Natural killer cell (primary cell): ENCODE measurements at regions not wholly inside any gene's neighbourhood (a gene's known extent, or its start where the extent isn't known, plus 50 kb on each side); places are given as distances from the start of the nearest gene placed in this dataset.

Source experiments
- ATAC-seq, 3 donors: fragments of 150-1000 bp in 2 of 3; fragments of 200-7000 bp in 1 of 3; cut with Tn5 transposase; 1 replicate in 1 of 3; 2 replicates in 2 of 3; pipeline ENCODE4 v1.10.0; 2021; ENCODE audit warnings: mild to moderate bottlenecking in 2 of 3, moderate library complexity in 2 of 3
- DNase-seq, 2 donors: peaks; one replicate each; pipeline versions ENCODE4 v3.0.0 to v3.0.0-alpha.2; 2013 to 2021; ENCODE audit warnings: mixed read lengths in 1 of 2
- H3K27ac ChIP-seq: one replicate; pipeline ENCODE4 v1.5.1; 2013; ENCODE audit warnings: mild to moderate bottlenecking, low read length
- H3K27me3 ChIP-seq: one replicate; pipeline ENCODE4 v1.6.1; 2013; ENCODE audit warnings: low read length; ENCODE audit not compliant: control insufficient read depth, insufficient read depth
- H3K36me3 ChIP-seq: one replicate; pipeline ENCODE4 v1.6.1; 2013; ENCODE audit warnings: low read length; ENCODE audit not compliant: control insufficient read depth, insufficient read depth
- H3K4me1 ChIP-seq: one replicate; pipeline ENCODE4 v1.6.1; 2013; ENCODE audit warnings: low read length; ENCODE audit not compliant: control insufficient read depth, insufficient read depth
- H3K4me3 ChIP-seq: one replicate; pipeline ENCODE4 v1.5.1; 2013; ENCODE audit warnings: low read length
- H3K9me3 ChIP-seq: one replicate; pipeline ENCODE4 v1.6.1; 2013; ENCODE audit warnings: low read length; ENCODE audit not compliant: control insufficient read depth, insufficient read depth
- H3K27ac Mint-ChIP-seq, 2 donors: one replicate each; pipeline ENCODE4 v1.8.0; 2022; ENCODE audit warnings: mild to moderate bottlenecking in 2 of 2, mixed read lengths in 2 of 2, moderate library complexity in 1 of 2
- H3K27me3 Mint-ChIP-seq, 2 donors: one replicate each; pipeline ENCODE4 v1.8.0; 2022; ENCODE audit warnings: low read depth in 2 of 2, mixed read lengths in 2 of 2
- H3K36me3 Mint-ChIP-seq: one replicate; pipeline ENCODE4 v1.8.0; 2022; ENCODE audit warnings: mixed read lengths
- H3K4me1 Mint-ChIP-seq, 2 donors: one replicate each; pipeline ENCODE4 v1.8.0; 2022; ENCODE audit warnings: mixed read lengths in 2 of 2
- H3K4me3 Mint-ChIP-seq: one replicate; pipeline ENCODE4 v1.8.0; 2022; ENCODE audit warnings: mild to moderate bottlenecking, moderate library complexity, mixed read lengths
- H3K9me3 Mint-ChIP-seq, 2 donors: one replicate each; pipeline ENCODE4 v1.8.0; 2022; ENCODE audit warnings: mixed read lengths in 2 of 2
- WGBS: methylation state at CpG from one replicate; pipeline ENCODE4 v1.1.7; 2013; ENCODE audit warnings: missing lambda C conversion rate; ENCODE audit not compliant: insufficient coverage; 5-methylcytosine and 5-hydroxymethylcytosine counted together
- intact Hi-C: fragments of 100-400 bp; cut with micrococcal nuclease; formaldehyde crosslinking; loops from one replicate; pipeline ENCODE4 v1.14.2; 2022
- TF ChIP-seq, protein P1 (sequence below): fragments of 200-600 bp; IDR thresholded peaks from one replicate; pipeline ENCODE4 v1.8.0; 2022; ENCODE audit warnings: antibody characterized with exemption

- intact Hi-C loops: loop anchor here (10.0 kb wide), 1 partner anchor 55 kb away; no protein-coding TSS in a partner anchor
- H3K9me3 Mint-ChIP-seq: peaks cover 2 to 16% of the 10 kb centered on the region in 2 donors
- H3K4me1 Mint-ChIP-seq: no peaks in the 10 kb centered on the region
- TF ChIP-seq, protein P1, sequence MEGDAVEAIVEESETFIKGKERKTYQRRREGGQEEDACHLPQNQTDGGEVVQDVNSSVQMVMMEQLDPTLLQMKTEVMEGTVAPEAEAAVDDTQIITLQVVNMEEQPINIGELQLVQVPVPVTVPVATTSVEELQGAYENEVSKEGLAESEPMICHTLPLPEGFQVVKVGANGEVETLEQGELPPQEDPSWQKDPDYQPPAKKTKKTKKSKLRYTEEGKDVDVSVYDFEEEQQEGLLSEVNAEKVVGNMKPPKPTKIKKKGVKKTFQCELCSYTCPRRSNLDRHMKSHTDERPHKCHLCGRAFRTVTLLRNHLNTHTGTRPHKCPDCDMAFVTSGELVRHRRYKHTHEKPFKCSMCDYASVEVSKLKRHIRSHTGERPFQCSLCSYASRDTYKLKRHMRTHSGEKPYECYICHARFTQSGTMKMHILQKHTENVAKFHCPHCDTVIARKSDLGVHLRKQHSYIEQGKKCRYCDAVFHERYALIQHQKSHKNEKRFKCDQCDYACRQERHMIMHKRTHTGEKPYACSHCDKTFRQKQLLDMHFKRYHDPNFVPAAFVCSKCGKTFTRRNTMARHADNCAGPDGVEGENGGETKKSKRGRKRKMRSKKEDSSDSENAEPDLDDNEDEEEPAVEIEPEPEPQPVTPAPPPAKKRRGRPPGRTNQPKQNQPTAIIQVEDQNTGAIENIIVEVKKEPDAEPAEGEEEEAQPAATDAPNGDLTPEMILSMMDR: no peak
- Histone ChIP-seq H3K4me1 (no peaks in the 10 kb centered on the region), H3K4me3 (no peak overlapping the region), H3K27me3 (no peaks in the 10 kb centered on the region), H3K9me3 (no peaks in the 10 kb centered on the region), H3K36me3 (no peaks in the 10 kb centered on the region), H3K27ac (no peak overlapping the region)
- 88% methylated on average over 1 of the region's 1 CpG for WGBS
- H3K4me3 Mint-ChIP-seq: no peak overlapping the region
- no peak for ATAC-seq
- no peak for DNase-seq
- H3K36me3 Mint-ChIP-seq: no peaks in the 10 kb centered on the region
- no peak overlapping the region for H3K27ac Mint-ChIP-seq
- no peaks in the 10 kb centered on the region for H3K27me3 Mint-ChIP-seq
These were observed 50.0 kb upstream of the HGF start for GRCh38 chr7:81819861-81820260.
